SU-DHL-6 (cell line): ENCODE measurements at regions not wholly inside any gene's neighbourhood (a gene's known extent, or its start where the extent isn't known, plus 50 kb on each side); places are given as distances from the start of the nearest gene placed in this dataset.

Source experiments
- H2AFZ ChIP-seq: fragments of 200-600 bp; sonication (generic); 2 replicates; pipeline ENCODE4 v1.6.1; 2014; ENCODE audit warnings: low read depth, mild to moderate bottlenecking, moderate library complexity, mixed read lengths, antibody characterized with exemption, low read length; ENCODE audit not compliant: severe bottlenecking
- H3F3A ChIP-seq: fragments of 200-600 bp; shearing (Covaris generic); 2 replicates; pipeline ENCODE4 v1.6.0; 2016; ENCODE audit warnings: antibody characterized with exemption, mild to moderate bottlenecking; ENCODE audit not compliant: insufficient read depth
- H3K27ac ChIP-seq: fragments of 200-600 bp; sonication (generic); 2 replicates; pipeline ENCODE4 v1.5.1; 2016; ENCODE audit warnings: low read depth, mild to moderate bottlenecking, low read length, moderate library complexity, mixed read lengths
- H3K27me3 ChIP-seq: fragments of 200-600 bp; sonication (generic), shearing (Covaris generic); 2 replicates; pipeline ENCODE4 v1.6.0; 2014; ENCODE audit warnings: mild to moderate bottlenecking, low read length
- H3K36me3 ChIP-seq: fragments of 200-600 bp; sonication (generic); 2 replicates; pipeline ENCODE4 v1.6.1; 2014; ENCODE audit warnings: mild to moderate bottlenecking, low read length, mixed read lengths
- H3K4me2 ChIP-seq: fragments of 300-600, 200-600 bp; shearing (Covaris generic), sonication (generic); 2 replicates; pipeline ENCODE4 v1.6.0; 2014; ENCODE audit warnings: low read length, low read depth, mild to moderate bottlenecking; ENCODE audit not compliant: poor library complexity, severe bottlenecking
- H3K4me3 ChIP-seq: fragments of 200-600 bp; sonication (generic); 2 replicates; pipeline ENCODE4 v1.5.1; 2014; ENCODE audit warnings: antibody characterized with exemption, low read length, mild to moderate bottlenecking, mixed read lengths; ENCODE audit not compliant: insufficient read depth, poor library complexity, severe bottlenecking
- H3K79me2 ChIP-seq: fragments of 200-600 bp; sonication (generic); 2 replicates; pipeline ENCODE4 v1.6.1; 2014; ENCODE audit warnings: mild to moderate bottlenecking, low read length, moderate library complexity; ENCODE audit not compliant: insufficient read depth
- H3K9ac ChIP-seq: fragments of 200-600 bp; sonication (generic); 2 replicates; pipeline ENCODE4 v1.7.0; 2014; ENCODE audit warnings: mild to moderate bottlenecking, low read length
- H3K9me2 ChIP-seq: fragments of 200-600 bp; sonication (generic); replicated peaks from 2 replicates; pipeline ENCODE4 v1.6.1; 2014; ENCODE audit warnings: low read length; ENCODE audit not compliant: insufficient read depth
- H3K9me3 ChIP-seq: fragments of 200-600 bp; sonication (generic); 2 replicates; pipeline ENCODE4 v1.6.1; 2014; ENCODE audit warnings: low read length, mixed read lengths; ENCODE audit not compliant: insufficient read depth
- H4K20me1 ChIP-seq: fragments of 200-600 bp; sonication (generic); 2 replicates; pipeline ENCODE4 v1.6.1; 2014; ENCODE audit warnings: low read depth, mild to moderate bottlenecking, antibody characterized with exemption, low read length, moderate library complexity, mixed read lengths
- EZH2phosphoT487 ChIP-seq: fragments of 200-600 bp; sonication (generic), shearing (Covaris generic); conservative IDR thresholded peaks from 2 replicates; pipeline ENCODE4 v1.6.1; 2018; ENCODE audit warnings: mild to moderate bottlenecking, antibody characterized with exemption, low read length, moderate library complexity, mixed read lengths
- TF ChIP-seq, protein P1 (sequence below): fragments of 200-600 bp; sonication (generic); IDR thresholded peaks from one replicate; pipeline ENCODE4 v1.5.1; 2017; ENCODE audit warnings: antibody characterized with exemption, mild to moderate bottlenecking, low read length, moderate library complexity; ENCODE audit not compliant: insufficient read depth, poor library complexity, severe bottlenecking

DNA sequence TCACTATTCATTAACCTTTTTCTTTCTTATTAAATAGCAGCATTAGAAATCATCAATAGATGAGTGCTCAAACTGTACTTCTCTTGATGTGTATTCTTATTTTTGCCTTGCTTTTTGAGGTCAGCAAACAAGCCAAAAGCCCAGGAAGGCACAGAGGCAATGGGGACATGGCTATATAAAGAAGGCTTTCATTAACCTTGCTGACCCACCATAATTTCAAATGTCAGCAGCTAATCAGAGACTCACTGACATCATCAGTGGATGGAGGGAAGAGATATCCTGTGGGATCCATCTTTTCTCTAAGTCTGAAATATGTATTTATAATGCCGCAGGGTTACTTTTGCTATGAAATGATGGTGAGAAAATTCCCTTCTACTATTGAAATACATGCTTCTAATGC lies 1162.8 kb upstream of the ACVR2A start:
- Histone ChIP-seq H3K9ac (no peak overlapping the region), H3K27me3 (no peaks in the 10 kb centered on the region), H3K9me2 (no peaks in the 10 kb centered on the region), H3K79me2 (no peaks in the 10 kb centered on the region), H3F3A (no peaks in the 10 kb centered on the region), H3K4me3 (no peak overlapping the region), H3K27ac (no peak overlapping the region), H3K36me3 (no peaks in the 10 kb centered on the region), H4K20me1 (no peaks in the 10 kb centered on the region), H2AFZ (no peak overlapping the region), H3K4me2 (no peak overlapping the region), H3K9me3 (no peaks in the 10 kb centered on the region)
- TF ChIP-seq, protein P1, sequence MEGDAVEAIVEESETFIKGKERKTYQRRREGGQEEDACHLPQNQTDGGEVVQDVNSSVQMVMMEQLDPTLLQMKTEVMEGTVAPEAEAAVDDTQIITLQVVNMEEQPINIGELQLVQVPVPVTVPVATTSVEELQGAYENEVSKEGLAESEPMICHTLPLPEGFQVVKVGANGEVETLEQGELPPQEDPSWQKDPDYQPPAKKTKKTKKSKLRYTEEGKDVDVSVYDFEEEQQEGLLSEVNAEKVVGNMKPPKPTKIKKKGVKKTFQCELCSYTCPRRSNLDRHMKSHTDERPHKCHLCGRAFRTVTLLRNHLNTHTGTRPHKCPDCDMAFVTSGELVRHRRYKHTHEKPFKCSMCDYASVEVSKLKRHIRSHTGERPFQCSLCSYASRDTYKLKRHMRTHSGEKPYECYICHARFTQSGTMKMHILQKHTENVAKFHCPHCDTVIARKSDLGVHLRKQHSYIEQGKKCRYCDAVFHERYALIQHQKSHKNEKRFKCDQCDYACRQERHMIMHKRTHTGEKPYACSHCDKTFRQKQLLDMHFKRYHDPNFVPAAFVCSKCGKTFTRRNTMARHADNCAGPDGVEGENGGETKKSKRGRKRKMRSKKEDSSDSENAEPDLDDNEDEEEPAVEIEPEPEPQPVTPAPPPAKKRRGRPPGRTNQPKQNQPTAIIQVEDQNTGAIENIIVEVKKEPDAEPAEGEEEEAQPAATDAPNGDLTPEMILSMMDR: no peak
- TF ChIP-seq EZH2phosphoT487: no peak

DNA sequence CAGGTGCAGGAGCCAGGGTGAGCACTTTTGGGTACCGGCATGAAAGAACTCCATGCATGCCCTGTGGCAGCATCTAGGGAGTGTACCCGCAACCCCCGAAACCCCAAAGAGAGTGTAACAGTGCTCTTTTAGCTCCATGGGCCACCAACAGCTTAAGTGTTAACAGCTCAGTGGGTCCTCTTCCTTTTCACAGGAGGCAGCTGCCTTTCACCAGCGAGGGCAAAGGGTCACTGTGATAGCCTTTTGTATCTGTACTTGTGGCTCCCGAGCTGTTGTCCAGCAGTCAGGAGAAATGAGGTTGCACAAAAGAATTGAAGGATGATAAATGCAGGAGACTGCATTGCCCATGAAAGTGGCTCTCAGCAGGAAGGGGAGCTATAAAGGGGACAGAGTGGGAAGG lies 1166.3 kb upstream of the ACVR2A start:
- Histone ChIP-seq H3K79me2 (no peaks in the 10 kb centered on the region), H3K9me3 (no peaks in the 10 kb centered on the region), H3K9ac (no peak overlapping the region), H3K27me3 (no peaks in the 10 kb centered on the region), H2AFZ (no peak overlapping the region), H3K4me3 (no peak overlapping the region), H3K27ac (no peak overlapping the region), H3K9me2 (no peaks in the 10 kb centered on the region), H3K4me2 (no peak overlapping the region), H4K20me1 (no peaks in the 10 kb centered on the region), H3K36me3 (no peaks in the 10 kb centered on the region), H3F3A (no peaks in the 10 kb centered on the region)
- TF ChIP-seq EZH2phosphoT487: no peak
- TF ChIP-seq, protein P1: no peak

DNA sequence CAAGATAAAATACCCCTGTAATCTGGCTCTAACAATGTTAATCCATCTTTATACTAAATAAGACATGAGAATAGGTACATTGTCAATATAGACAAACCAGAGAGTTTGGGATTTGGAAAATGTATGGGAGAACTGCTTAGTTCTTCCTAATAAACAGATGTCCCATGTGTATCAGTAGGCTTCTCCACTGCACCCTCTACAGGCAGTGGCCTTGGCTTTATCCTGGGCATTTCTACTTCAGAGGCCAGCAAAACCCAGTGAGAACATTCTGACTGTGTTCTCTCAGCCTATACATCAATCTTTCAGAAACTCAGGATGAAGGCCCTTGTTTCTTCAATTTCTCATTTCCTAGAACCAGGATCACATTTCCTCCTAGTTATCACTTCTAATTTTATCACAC lies 1167.5 kb upstream of the ACVR2A start:
- Histone ChIP-seq H3F3A (no peaks in the 10 kb centered on the region), H3K27me3 (no peaks in the 10 kb centered on the region), H3K9ac (no peak overlapping the region), H3K9me3 (no peaks in the 10 kb centered on the region), H2AFZ (no peak overlapping the region), H3K27ac (no peak overlapping the region), H4K20me1 (no peaks in the 10 kb centered on the region), H3K4me2 (no peak overlapping the region), H3K79me2 (no peaks in the 10 kb centered on the region), H3K9me2 (no peaks in the 10 kb centered on the region), H3K4me3 (no peak overlapping the region), H3K36me3 (no peaks in the 10 kb centered on the region)
- TF ChIP-seq EZH2phosphoT487: no peak
- TF ChIP-seq, protein P1: no peak
